ENCODE measurements at regions not wholly inside any gene's neighbourhood (a gene's known extent, or its start where the extent isn't known, plus 50 kb on each side); places are given as distances from the start of the nearest gene placed in this dataset.

GRCh38 chr11:10627816-10628215 is 59.4 kb upstream of the LYVE1 start (continued):
- no peak for TF ChIP-seq CTCF (IDR thresholded peaks at IDR 0.05; ENCODE audit: control extremely low read depth in 1 of 3, insufficient read depth in 1 of 3, low read depth in 1 of 3, low read length in 3 of 3)

Measured in H1 (cell line).